ENCODE measurements at regions not wholly inside any gene's neighbourhood (a gene's known extent, or its start where the extent isn't known, plus 50 kb on each side); places are given as distances from the start of the nearest gene placed in this dataset.

GRCh38 chr10:118528426-118528825 is 67.0 kb downstream of the PRLHR start:
- H3K36me3 ChIP-seq (ENCODE audit: low read depth) = no peaks in the 10 kb centered on the region
- no peaks in the 10 kb centered on the region for H3K9me3 ChIP-seq (ENCODE audit: insufficient read depth, low read depth)
- TF ChIP-seq EZH2 (IDR thresholded peaks at IDR 0.05; ENCODE audit: low read depth) = no peak
- TF ChIP-seq, protein P1, sequence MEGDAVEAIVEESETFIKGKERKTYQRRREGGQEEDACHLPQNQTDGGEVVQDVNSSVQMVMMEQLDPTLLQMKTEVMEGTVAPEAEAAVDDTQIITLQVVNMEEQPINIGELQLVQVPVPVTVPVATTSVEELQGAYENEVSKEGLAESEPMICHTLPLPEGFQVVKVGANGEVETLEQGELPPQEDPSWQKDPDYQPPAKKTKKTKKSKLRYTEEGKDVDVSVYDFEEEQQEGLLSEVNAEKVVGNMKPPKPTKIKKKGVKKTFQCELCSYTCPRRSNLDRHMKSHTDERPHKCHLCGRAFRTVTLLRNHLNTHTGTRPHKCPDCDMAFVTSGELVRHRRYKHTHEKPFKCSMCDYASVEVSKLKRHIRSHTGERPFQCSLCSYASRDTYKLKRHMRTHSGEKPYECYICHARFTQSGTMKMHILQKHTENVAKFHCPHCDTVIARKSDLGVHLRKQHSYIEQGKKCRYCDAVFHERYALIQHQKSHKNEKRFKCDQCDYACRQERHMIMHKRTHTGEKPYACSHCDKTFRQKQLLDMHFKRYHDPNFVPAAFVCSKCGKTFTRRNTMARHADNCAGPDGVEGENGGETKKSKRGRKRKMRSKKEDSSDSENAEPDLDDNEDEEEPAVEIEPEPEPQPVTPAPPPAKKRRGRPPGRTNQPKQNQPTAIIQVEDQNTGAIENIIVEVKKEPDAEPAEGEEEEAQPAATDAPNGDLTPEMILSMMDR (conservative IDR thresholded peaks at IDR 0.05) = no peak
- ChIA-PET POLR2A (ENCODE audit: unreplicated experiment) (no interaction called here), CTCF (no interaction called here)
- no peak overlapping the region for H3K4me2 ChIP-seq
- intact Hi-C loops (cut with micrococcal nuclease; ENCODE audit: unreplicated experiment) = no loop called here
- no peak overlapping the region for H2AFZ ChIP-seq
- no peaks in the 10 kb centered on the region for H4K20me1 ChIP-seq (ENCODE audit: insufficient read depth)
- no TSS peak for BruUV-seq (replicated peaks)
- DNase-seq = no peak
- H3K79me2 ChIP-seq (ENCODE audit: low read depth) = no peaks in the 10 kb centered on the region
- H3F3A ChIP-seq (ENCODE audit: insufficient read depth, low read depth) = peaks cover 9% of the 10 kb centered on the region; the same call in 1 of the 2 replicates
- H3K27ac ChIP-seq = no peak overlapping the region
- H3K27me3 ChIP-seq (ENCODE audit: insufficient read depth, low read depth) = no peaks in the 10 kb centered on the region
- H3K4me1 ChIP-seq (replicated peaks; ENCODE audit: insufficient read depth) = peaks cover 9% of the 10 kb centered on the region
- no peaks in the 10 kb centered on the region for H3K9me2 ChIP-seq (ENCODE audit: insufficient read depth)
- H3K4me3 ChIP-seq = no peak overlapping the region

GRCh38 chr10:118523775-118524174 is 71.7 kb downstream of the PRLHR start:
- intact Hi-C loops (cut with micrococcal nuclease; ENCODE audit: unreplicated experiment) = no loop called here
- Histone ChIP-seq H4K20me1 (ENCODE audit: insufficient read depth) (no peaks in the 10 kb centered on the region), H3K4me3 (no peak overlapping the region), H3K36me3 (ENCODE audit: low read depth) (no peaks in the 10 kb centered on the region), H2AFZ (no peak overlapping the region), H3K9me2 (ENCODE audit: insufficient read depth) (no peaks in the 10 kb centered on the region), H3K9me3 (ENCODE audit: insufficient read depth, low read depth) (no peaks in the 10 kb centered on the region), H3K27me3 (ENCODE audit: insufficient read depth, low read depth) (no peaks in the 10 kb centered on the region), H3K4me2 (peak overlapping the region; percentile 20), H3K79me2 (ENCODE audit: low read depth) (no peaks in the 10 kb centered on the region), H3F3A (ENCODE audit: insufficient read depth, low read depth) (peaks cover 22% of the 10 kb centered on the region), H3K4me1 (replicated peaks; ENCODE audit: insufficient read depth) (peaks cover 27% of the 10 kb centered on the region), H3K27ac (peak overlapping the region; percentile 81)
- TF ChIP-seq EZH2 (IDR thresholded peaks at IDR 0.05; ENCODE audit: low read depth) = no peak
- TF ChIP-seq, protein P1 (conservative IDR thresholded peaks at IDR 0.05) = no peak
- no TSS peak for BruUV-seq (replicated peaks)
- CTCF ChIA-PET = no interaction called here
- POLR2A ChIA-PET (ENCODE audit: unreplicated experiment) = interaction anchor here (0.7 kb wide), 1 partner anchor 1749 kb away, joined by 5 read pairs; no protein-coding TSS in a partner anchor
- no peak for DNase-seq

DNA sequence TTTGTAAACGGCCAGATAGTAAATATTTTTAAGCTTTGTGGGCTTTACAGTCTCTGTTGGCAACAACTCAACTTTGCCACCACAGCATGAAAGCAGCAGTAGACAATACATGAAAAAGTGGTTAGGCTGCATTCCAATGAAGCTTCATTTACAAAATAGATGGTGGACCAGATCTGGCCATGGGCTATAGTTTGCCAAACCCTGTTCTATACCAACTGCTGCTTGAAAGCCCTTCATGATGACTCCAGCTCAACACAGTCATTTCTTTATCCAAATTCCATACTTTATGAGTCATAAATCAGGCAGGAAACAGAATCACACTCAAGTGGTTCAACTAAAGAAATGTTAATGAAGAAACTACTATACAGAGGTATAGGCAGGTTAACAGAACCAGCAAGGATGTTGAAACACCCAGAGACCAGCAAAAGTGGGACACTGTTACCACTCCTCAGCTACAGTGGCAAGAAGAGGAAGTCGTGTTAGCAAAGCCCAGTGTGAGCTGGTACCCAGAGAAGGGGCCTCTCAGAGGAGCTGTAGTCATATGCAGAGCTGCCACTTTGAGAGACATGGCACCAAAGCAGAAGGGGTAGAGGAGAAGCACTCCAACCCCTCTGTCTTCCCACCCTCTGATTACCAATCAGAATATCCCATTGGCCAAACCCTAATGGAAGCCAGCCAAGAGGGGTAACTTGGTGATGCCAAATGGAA is 72.5 kb downstream of the PRLHR start:
- no peak overlapping the region for H3K4me3 ChIP-seq
- DNase-seq = peak; percentile 59 to 97
- H3K4me2 ChIP-seq = peak overlapping the region; percentile 20
- peak overlapping the region; percentile 81 for H3K27ac ChIP-seq
- POLR2A ChIA-PET (ENCODE audit: unreplicated experiment) = interaction anchor here (0.6 kb wide), 1 partner anchor 1374 kb away, joined by 4 read pairs; no protein-coding TSS in a partner anchor
- BruUV-seq (replicated peaks) = no TSS peak
- no peak for TF ChIP-seq EZH2 (IDR thresholded peaks at IDR 0.05; ENCODE audit: low read depth)
- TF ChIP-seq, protein P1 (conservative IDR thresholded peaks at IDR 0.05) = no peak
- intact Hi-C loops (cut with micrococcal nuclease; ENCODE audit: unreplicated experiment) = loop anchor here (1.0 kb wide), 1 partner anchor 19 kb away; no protein-coding TSS in a partner anchor
- H3K36me3 ChIP-seq (ENCODE audit: low read depth) = no peaks in the 10 kb centered on the region
- peaks cover 27% of the 10 kb centered on the region for H3K4me1 ChIP-seq (replicated peaks; ENCODE audit: insufficient read depth)
- H3K27me3 ChIP-seq (ENCODE audit: insufficient read depth, low read depth) = no peaks in the 10 kb centered on the region
- no peak overlapping the region for H2AFZ ChIP-seq
- H3K79me2 ChIP-seq (ENCODE audit: low read depth) = no peaks in the 10 kb centered on the region
- CTCF ChIA-PET = no interaction called here
- H3K9me3 ChIP-seq (ENCODE audit: insufficient read depth, low read depth) = no peaks in the 10 kb centered on the region
- H4K20me1 ChIP-seq (ENCODE audit: insufficient read depth) = no peaks in the 10 kb centered on the region
- H3F3A ChIP-seq (ENCODE audit: insufficient read depth, low read depth) = peaks cover 22% of the 10 kb centered on the region
- H3K9me2 ChIP-seq (ENCODE audit: insufficient read depth) = no peaks in the 10 kb centered on the region
